Cardiac muscle cell (in vitro differentiated cells and primary cell): ENCODE measurements at regions not wholly inside any gene's neighbourhood (a gene's known extent, or its start where the extent isn't known, plus 50 kb on each side); places are given as distances from the start of the nearest gene placed in this dataset.

Source experiments
- DNase-seq, 2 donors: peaks; one replicate each; pipeline versions ENCODE4 v3.0.0 to v3.0.0-alpha.2; 2010 to 2017; ENCODE audit warnings: low read depth in 1 of 2, low spot score in 1 of 2
- H3K27ac ChIP-seq: fragments of 200-600 bp; sonication (generic); 2 replicates; pipeline ENCODE4 v1.5.1; 2016
- H3K27me3 ChIP-seq: fragments of 200-600 bp; sonication (generic); 2 replicates; pipeline ENCODE4 v1.6.0; 2016; ENCODE audit warnings: control low read depth
- H3K36me3 ChIP-seq: fragments of 200-600 bp; sonication (generic); 2 replicates; pipeline ENCODE4 v1.5.1; 2016; ENCODE audit warnings: control low read depth
- H3K4me1 ChIP-seq: fragments of 200-600 bp; sonication (generic); 2 replicates; pipeline ENCODE4 v1.8.1; 2017; ENCODE audit warnings: low read depth, mild to moderate bottlenecking, mixed run types
- H3K4me3 ChIP-seq: fragments of 200-600 bp; sonication (generic); 2 replicates; pipeline ENCODE4 v1.5.1; 2016; ENCODE audit warnings: mild to moderate bottlenecking
- H3K9me3 ChIP-seq: fragments of 200-600 bp; sonication (generic); 2 replicates; pipeline ENCODE4 v1.5.1; 2017; ENCODE audit warnings: low read depth, mild to moderate bottlenecking, control low read depth
- CTCF ChIP-seq: IDR thresholded peaks from 2 replicates; pipeline ENCODE4 v1.5.1; 2012; ENCODE audit warnings: low read depth, mild to moderate bottlenecking, low read length

- no peak for TF ChIP-seq CTCF
- Histone ChIP-seq H3K36me3 (no peaks in the 10 kb centered on the region), H3K27ac (no peak overlapping the region), H3K4me1 (no peaks in the 10 kb centered on the region), H3K27me3 (no peaks in the 10 kb centered on the region), H3K9me3 (no peaks in the 10 kb centered on the region), H3K4me3 (no peak overlapping the region)
- peak in 1 of 2 donors; percentile 40 for DNase-seq
Measured at GRCh38 chrX:116267511-116268040, 97.0 kb downstream of the AGTR2 start.

DNA sequence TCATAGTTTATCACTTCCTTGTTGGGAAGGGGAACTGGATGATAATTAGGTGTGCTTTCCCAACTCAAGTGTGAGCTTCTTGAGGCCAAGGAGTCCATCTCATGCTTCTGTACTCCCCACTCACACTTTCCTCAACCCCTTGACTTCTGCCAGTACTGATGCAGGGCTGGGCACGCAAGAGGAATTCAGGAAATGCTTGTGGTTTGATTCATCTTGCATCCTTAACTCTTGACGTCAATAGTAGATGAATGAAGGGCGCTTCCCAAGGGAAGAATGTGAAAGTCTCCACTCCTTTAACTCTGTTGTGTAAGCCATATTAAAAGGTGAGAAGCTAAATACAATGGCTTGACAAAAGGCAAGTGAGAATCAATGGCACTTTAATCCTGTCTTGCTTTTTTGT, 101.8 kb downstream of the AGTR2 start:
- Histone ChIP-seq H3K4me3 (no peak overlapping the region), H3K27me3 (no peaks in the 10 kb centered on the region), H3K36me3 (no peaks in the 10 kb centered on the region), H3K4me1 (no peaks in the 10 kb centered on the region), H3K9me3 (no peaks in the 10 kb centered on the region), H3K27ac (no peak overlapping the region)
- DNase-seq, result peak in 1 of 2 donors; percentile 94
- no peak for TF ChIP-seq CTCF

- Histone ChIP-seq H3K27ac (no peak overlapping the region), H3K9me3 (no peaks in the 10 kb centered on the region), H3K27me3 (no peaks in the 10 kb centered on the region), H3K36me3 (no peaks in the 10 kb centered on the region), H3K4me3 (no peak overlapping the region), H3K4me1 (no peaks in the 10 kb centered on the region)
- peak in 1 of 2 donors; percentile 20 for DNase-seq
- TF ChIP-seq CTCF, result no peak
Measured at GRCh38 chrX:116272861-116273260, 102.3 kb downstream of the AGTR2 start.

- Histone ChIP-seq H3K27ac (no peak overlapping the region), H3K4me1 (no peaks in the 10 kb centered on the region), H3K9me3 (no peaks in the 10 kb centered on the region), H3K4me3 (no peak overlapping the region), H3K36me3 (no peaks in the 10 kb centered on the region), H3K27me3 (no peaks in the 10 kb centered on the region)
- DNase-seq, result no peak
- no peak for TF ChIP-seq CTCF
Measured at GRCh38 chrX:116276261-116276660, 105.7 kb downstream of the AGTR2 start.

DNA sequence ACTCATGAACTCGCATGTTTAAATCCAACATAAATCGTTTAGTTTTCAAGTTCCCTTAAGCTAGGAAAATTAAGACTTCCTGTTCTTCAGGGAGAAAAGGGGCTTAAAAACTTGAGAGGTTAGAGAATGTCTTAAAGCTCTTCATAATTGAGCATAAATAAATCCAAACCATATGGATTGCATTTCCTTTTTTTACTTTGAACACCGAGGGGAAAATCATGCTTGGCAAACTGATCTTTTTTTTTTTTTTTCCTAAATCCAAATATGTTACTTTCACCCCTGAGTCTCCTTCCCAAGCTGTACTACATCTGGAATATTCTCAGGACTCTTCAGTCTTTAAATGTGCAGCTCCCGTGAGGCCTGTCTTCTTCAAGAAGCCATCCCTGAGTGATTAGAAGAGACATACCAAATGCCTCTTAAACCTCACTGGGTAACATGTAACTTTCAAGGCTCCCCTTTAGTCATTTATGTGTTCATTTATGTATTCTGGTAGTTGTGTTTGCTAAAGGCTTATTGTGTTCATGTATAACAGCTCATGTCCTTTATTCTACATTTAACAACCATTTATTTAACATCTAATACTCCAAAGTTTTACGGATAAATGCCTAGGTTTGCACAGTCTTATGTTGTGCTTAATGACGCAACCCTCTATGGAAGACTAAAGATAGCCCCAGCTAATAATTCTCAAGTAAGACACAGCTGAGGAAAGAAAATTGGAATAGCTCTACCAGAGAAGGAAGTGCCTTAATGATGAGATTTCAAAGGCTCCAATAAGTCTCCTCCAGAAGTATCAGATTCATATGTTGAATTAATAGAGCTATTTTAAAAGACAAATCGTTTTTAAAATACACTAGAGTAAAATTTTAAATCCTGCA, 107.0 kb downstream of the AGTR2 start:
- H3K27me3 ChIP-seq, result no peaks in the 10 kb centered on the region
- TF ChIP-seq CTCF, result no peak
- no peak overlapping the region for H3K27ac ChIP-seq
- H3K4me1 ChIP-seq, result no peaks in the 10 kb centered on the region
- H3K9me3 ChIP-seq, result no peaks in the 10 kb centered on the region
- H3K4me3 ChIP-seq, result no peak overlapping the region
- DNase-seq, result no peak
- H3K36me3 ChIP-seq, result no peaks in the 10 kb centered on the region
